Spinal cord (tissue), 9 donors: ENCODE measurements at regions not wholly inside any gene's neighbourhood (a gene's known extent, or its start where the extent isn't known, plus 50 kb on each side); places are given as distances from the start of the nearest gene placed in this dataset.

ENCODE experiments used
- DNase-seq, 6 donors: peaks; one replicate each; pipeline versions ENCODE4 v3.0.0 to v3.0.0-alpha.2; 2013 to 2015; ENCODE audit warnings: low spot score in 6 of 6, low read depth in 4 of 6
- H3K27ac ChIP-seq: one replicate; pipeline ENCODE4 v1.5.1; 2013; ENCODE audit warnings: low read depth, low read length, control low read depth
- H3K27me3 ChIP-seq: one replicate; pipeline ENCODE4 v1.6.1; 2013; ENCODE audit warnings: low read length; ENCODE audit not compliant: control insufficient read depth, insufficient read depth
- H3K36me3 ChIP-seq: one replicate; pipeline ENCODE4 v1.6.1; 2013; ENCODE audit warnings: low read length; ENCODE audit not compliant: control insufficient read depth, insufficient read depth
- H3K4me1 ChIP-seq: one replicate; pipeline ENCODE4 v1.6.1; 2013; ENCODE audit warnings: low read length; ENCODE audit not compliant: control insufficient read depth, insufficient read depth
- H3K4me3 ChIP-seq: one replicate; pipeline ENCODE4 v1.5.1; 2013; ENCODE audit warnings: low read depth, low read length, control low read depth
- H3K9me3 ChIP-seq: one replicate; pipeline ENCODE4 v1.6.1; 2013; ENCODE audit warnings: low read length; ENCODE audit not compliant: control insufficient read depth, insufficient read depth
- WGBS: methylation state at CpG from one replicate; pipeline ENCODE4 v1.1.5; 2013; ENCODE audit warnings: missing lambda C conversion rate; ENCODE audit not compliant: insufficient coverage; 5-methylcytosine and 5-hydroxymethylcytosine counted together
- donor health status: healthy.

GRCh38 chr9:80831751-80832150 lies 857.6 kb downstream of the TLE1 start:
- WGBS, result 100% methylated on average over 1 of the region's 1 CpG
- H3K4me1 ChIP-seq, result no peaks in the 10 kb centered on the region

GRCh38 chr9:80811656-80812055 lies 877.7 kb downstream of the TLE1 start:
- peak in 1 of 6 donors; percentile 56 for DNase-seq
- Histone ChIP-seq H3K27ac (no peak overlapping the region), H3K4me3 (no peak overlapping the region), H3K9me3 (no peaks in the 10 kb centered on the region), H3K4me1 (no peaks in the 10 kb centered on the region), H3K36me3 (no peaks in the 10 kb centered on the region), H3K27me3 (no peaks in the 10 kb centered on the region)
- WGBS, result 20% methylated on average over 1 of the region's 2 CpGs

More at GRCh38 chr9:80831751-80832150, 857.6 kb downstream of the TLE1 start:
- no peak overlapping the region for H3K4me3 ChIP-seq
- H3K27me3 ChIP-seq, result no peaks in the 10 kb centered on the region
- H3K36me3 ChIP-seq, result no peaks in the 10 kb centered on the region
- DNase-seq, result peak in 1 of 6 donors; percentile 56
- no peak overlapping the region for H3K27ac ChIP-seq
- no peaks in the 10 kb centered on the region for H3K9me3 ChIP-seq

- DNase-seq, result no peak
- H3K27me3 ChIP-seq, result no peaks in the 10 kb centered on the region
- H3K36me3 ChIP-seq, result no peaks in the 10 kb centered on the region
- H3K4me1 ChIP-seq, result no peaks in the 10 kb centered on the region
- H3K4me3 ChIP-seq, result no peak overlapping the region
- H3K27ac ChIP-seq, result no peak overlapping the region
- H3K9me3 ChIP-seq, result no peaks in the 10 kb centered on the region
These were observed 878.3 kb downstream of the TLE1 start for GRCh38 chr9:80811003-80811402.

- Histone ChIP-seq H3K4me1 (no peaks in the 10 kb centered on the region), H3K27ac (no peak overlapping the region), H3K36me3 (no peaks in the 10 kb centered on the region), H3K4me3 (no peak overlapping the region), H3K27me3 (no peaks in the 10 kb centered on the region), H3K9me3 (no peaks in the 10 kb centered on the region)
- no peak for DNase-seq
These were observed 882.7 kb downstream of the TLE1 start for GRCh38 chr9:80806671-80807070.

GRCh38 chr9:80804873-80805272 lies 884.5 kb downstream of the TLE1 start:
- no peaks in the 10 kb centered on the region for H3K9me3 ChIP-seq
- no peak for DNase-seq
- no peaks in the 10 kb centered on the region for H3K36me3 ChIP-seq
- no peak overlapping the region for H3K27ac ChIP-seq
- no peak overlapping the region for H3K4me3 ChIP-seq
- H3K27me3 ChIP-seq, result no peaks in the 10 kb centered on the region
- no peaks in the 10 kb centered on the region for H3K4me1 ChIP-seq

GRCh38 chr9:80797831-80798688 lies 891.3 kb downstream of the TLE1 start:
- peak in 5 of 6 donors; percentile 49 to 95 (median 55) for DNase-seq
- no peaks in the 10 kb centered on the region for H3K4me1 ChIP-seq
- no peaks in the 10 kb centered on the region for H3K9me3 ChIP-seq
- H3K27me3 ChIP-seq, result no peaks in the 10 kb centered on the region
- H3K27ac ChIP-seq, result peak overlapping the region; percentile 78
- no peaks in the 10 kb centered on the region for H3K36me3 ChIP-seq
- 20% methylated on average over 1 of the region's 4 CpGs for WGBS
- no peak overlapping the region for H3K4me3 ChIP-seq

GRCh38 chr9:80797101-80797829 lies 892.1 kb downstream of the TLE1 start:
- Histone ChIP-seq H3K27ac (peak overlapping the region; percentile 74), H3K4me3 (no peak overlapping the region), H3K36me3 (no peaks in the 10 kb centered on the region), H3K4me1 (no peaks in the 10 kb centered on the region), H3K27me3 (no peaks in the 10 kb centered on the region), H3K9me3 (no peaks in the 10 kb centered on the region)
- peak in 1 of 6 donors; percentile 32 for DNase-seq
- 63% methylated on average over 1 of the region's 4 CpGs for WGBS

GRCh38 chr9:80796632-80797031 lies 892.7 kb downstream of the TLE1 start:
- H3K9me3 ChIP-seq, result no peaks in the 10 kb centered on the region

GRCh38 chr9:80794197-80794596 lies 895.1 kb downstream of the TLE1 start:
- no peaks in the 10 kb centered on the region for H3K36me3 ChIP-seq
- H3K4me1 ChIP-seq, result no peaks in the 10 kb centered on the region
- no CpG with 5 or more reads among the region's 5 CpGs for whole genome bisulfite sequencing

More at GRCh38 chr9:80796632-80797031, 892.7 kb downstream of the TLE1 start:
- no peaks in the 10 kb centered on the region for H3K36me3 ChIP-seq
- no peaks in the 10 kb centered on the region for H3K27me3 ChIP-seq
- WGBS, result 83% methylated on average over 1 of the region's 7 CpGs
- no peak overlapping the region for H3K4me3 ChIP-seq
- peak overlapping the region; percentile 74 for H3K27ac ChIP-seq
- no peaks in the 10 kb centered on the region for H3K4me1 ChIP-seq
- peak in 1 of 6 donors; percentile 60 for DNase-seq

GRCh38 chr9:80793706-80794105 lies 895.6 kb downstream of the TLE1 start:
- Histone ChIP-seq H3K27me3 (no peaks in the 10 kb centered on the region), H3K9me3 (no peaks in the 10 kb centered on the region), H3K36me3 (no peaks in the 10 kb centered on the region), H3K4me3 (no peak overlapping the region), H3K27ac (no peak overlapping the region), H3K4me1 (no peaks in the 10 kb centered on the region)
- DNase-seq, result peak in 1 of 6 donors; percentile 52

More at GRCh38 chr9:80794197-80794596, 895.1 kb downstream of the TLE1 start:
- H3K4me3 ChIP-seq, result no peak overlapping the region
- DNase-seq, result no peak
- H3K27ac ChIP-seq, result no peak overlapping the region
- no peaks in the 10 kb centered on the region for H3K27me3 ChIP-seq
- H3K9me3 ChIP-seq, result no peaks in the 10 kb centered on the region
